ENCODE measurements at regions not wholly inside any gene's neighbourhood (a gene's known extent, or its start where the extent isn't known, plus 50 kb on each side); places are given as distances from the start of the nearest gene placed in this dataset.

DNA sequence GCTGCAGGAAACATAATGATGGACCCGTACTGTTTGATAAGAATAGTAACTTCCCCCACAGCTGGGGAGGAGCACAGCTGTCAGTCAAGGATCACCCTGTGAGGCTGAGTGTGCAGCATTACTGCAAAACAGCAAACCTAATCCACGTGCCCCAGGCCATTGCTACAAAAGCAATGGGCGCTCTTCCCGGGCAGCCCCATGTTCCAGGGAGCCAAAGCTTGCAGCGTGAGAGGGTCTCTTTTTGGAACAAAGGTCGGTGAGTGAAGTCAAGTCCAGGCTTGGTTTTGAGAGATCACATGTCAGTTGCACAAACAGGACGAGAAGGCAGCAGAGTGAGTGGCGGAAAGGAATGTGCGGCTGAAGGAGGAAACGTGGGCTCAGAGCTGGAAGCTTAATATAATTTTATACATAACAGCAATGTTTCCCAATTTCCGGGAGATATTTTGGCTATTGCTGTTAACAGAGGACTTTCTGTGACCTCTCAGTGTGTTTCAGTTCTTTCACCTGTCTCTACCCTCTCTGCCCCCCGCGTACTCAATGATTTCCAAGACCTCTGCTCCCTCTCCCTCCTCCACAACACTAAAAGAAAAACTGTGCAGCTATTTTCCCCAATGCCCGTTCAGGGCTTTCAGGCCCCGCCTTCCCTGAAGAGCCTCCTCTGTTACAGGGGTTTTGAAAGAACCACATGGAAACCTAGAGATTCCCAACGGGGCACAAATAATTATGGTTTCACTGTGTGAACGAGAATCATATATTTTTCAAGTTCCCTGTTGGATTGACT lies 128.9 kb downstream of the MTPAP start (continued):
- no peak for TF ChIP-seq ZC3H10 (CRISPR knock-in tag; IDR thresholded peaks at IDR 0.05)

DNA sequence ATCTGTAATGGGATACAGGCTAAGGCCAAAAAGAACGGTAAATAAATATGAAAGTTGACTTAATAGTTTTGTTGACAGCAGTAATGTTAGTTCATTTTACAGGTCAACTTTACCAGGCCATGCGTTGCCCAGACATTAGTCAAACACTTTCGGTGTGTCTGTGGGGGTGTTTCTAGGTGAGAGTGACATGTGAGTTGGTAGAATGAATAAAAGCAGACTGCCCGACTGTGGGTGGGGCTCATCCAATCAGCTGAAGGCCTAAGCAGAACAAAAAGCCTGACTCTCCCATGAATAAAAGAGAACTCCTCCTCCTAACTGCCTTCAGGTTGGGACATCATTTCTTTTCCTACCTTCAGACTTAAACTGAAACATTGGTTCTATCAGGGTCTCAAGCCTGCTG lies 132.3 kb downstream of the MTPAP start:
- ATAC-seq: no peak
- no peak for TF ChIP-seq ZFP3 (CRISPR knock-in tag; IDR thresholded peaks at IDR 0.05)
- no peak for TF ChIP-seq ZFP30 (CRISPR knock-in tag; IDR thresholded peaks at IDR 0.05)
- no peak for TF ChIP-seq PPARA (CRISPR knock-in tag; IDR thresholded peaks at IDR 0.05; ENCODE audit: borderline replicate concordance)
- no peak for TF ChIP-seq ZC3H10 (CRISPR knock-in tag; IDR thresholded peaks at IDR 0.05)
- TF ChIP-seq, protein P1, sequence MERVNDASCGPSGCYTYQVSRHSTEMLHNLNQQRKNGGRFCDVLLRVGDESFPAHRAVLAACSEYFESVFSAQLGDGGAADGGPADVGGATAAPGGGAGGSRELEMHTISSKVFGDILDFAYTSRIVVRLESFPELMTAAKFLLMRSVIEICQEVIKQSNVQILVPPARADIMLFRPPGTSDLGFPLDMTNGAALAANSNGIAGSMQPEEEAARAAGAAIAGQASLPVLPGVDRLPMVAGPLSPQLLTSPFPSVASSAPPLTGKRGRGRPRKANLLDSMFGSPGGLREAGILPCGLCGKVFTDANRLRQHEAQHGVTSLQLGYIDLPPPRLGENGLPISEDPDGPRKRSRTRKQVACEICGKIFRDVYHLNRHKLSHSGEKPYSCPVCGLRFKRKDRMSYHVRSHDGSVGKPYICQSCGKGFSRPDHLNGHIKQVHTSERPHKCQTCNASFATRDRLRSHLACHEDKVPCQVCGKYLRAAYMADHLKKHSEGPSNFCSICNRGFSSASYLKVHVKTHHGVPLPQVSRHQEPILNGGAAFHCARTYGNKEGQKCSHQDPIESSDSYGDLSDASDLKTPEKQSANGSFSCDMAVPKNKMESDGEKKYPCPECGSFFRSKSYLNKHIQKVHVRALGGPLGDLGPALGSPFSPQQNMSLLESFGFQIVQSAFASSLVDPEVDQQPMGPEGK (CRISPR knock-in tag; IDR thresholded peaks at IDR 0.05; ENCODE audit: borderline replicate concordance): no peak
- TF ChIP-seq OSR1 (CRISPR knock-in tag; IDR thresholded peaks at IDR 0.05): no peak
- TF ChIP-seq, protein P2, sequence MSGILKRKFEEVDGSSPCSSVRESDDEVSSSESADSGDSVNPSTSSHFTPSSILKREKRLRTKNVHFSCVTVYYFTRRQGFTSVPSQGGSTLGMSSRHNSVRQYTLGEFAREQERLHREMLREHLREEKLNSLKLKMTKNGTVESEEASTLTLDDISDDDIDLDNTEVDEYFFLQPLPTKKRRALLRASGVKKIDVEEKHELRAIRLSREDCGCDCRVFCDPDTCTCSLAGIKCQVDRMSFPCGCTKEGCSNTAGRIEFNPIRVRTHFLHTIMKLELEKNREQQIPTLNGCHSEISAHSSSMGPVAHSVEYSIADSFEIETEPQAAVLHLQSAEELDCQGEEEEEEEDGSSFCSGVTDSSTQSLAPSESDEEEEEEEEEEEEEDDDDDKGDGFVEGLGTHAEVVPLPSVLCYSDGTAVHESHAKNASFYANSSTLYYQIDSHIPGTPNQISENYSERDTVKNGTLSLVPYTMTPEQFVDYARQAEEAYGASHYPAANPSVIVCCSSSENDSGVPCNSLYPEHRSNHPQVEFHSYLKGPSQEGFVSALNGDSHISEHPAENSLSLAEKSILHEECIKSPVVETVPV (CRISPR knock-in tag; IDR thresholded peaks at IDR 0.05): no peak

DNA sequence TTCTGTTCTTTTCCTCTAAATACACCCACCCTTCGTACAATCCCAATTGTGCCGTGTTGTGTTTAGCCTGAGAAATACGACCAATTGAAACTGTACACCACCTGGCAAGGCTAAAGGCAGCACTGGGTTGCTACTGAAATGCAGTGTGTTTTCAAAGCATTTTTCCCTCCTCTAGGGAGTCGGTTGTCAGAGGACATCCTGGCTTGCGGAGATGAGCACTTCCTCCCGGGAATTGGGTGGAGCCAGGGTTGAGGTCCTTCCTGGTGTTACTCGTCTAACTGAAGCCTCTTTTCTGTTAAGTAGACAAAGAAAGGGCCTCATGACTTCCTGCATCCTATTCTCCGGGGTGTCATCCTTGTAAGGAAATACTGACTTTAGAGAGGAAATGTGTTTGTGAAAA lies 133.5 kb downstream of the MTPAP start:
- no peak for ATAC-seq
- TF ChIP-seq, protein P3, sequence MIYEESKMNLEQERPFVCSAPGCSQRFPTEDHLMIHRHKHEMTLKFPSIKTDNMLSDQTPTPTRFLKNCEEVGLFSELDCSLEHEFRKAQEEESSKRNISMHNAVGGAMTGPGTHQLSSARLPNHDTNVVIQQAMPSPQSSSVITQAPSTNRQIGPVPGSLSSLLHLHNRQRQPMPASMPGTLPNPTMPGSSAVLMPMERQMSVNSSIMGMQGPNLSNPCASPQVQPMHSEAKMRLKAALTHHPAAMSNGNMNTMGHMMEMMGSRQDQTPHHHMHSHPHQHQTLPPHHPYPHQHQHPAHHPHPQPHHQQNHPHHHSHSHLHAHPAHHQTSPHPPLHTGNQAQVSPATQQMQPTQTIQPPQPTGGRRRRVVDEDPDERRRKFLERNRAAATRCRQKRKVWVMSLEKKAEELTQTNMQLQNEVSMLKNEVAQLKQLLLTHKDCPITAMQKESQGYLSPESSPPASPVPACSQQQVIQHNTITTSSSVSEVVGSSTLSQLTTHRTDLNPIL (CRISPR knock-in tag; IDR thresholded peaks at IDR 0.05; ENCODE audit: low read depth): no peak
- TF ChIP-seq ZC3H10 (CRISPR knock-in tag; IDR thresholded peaks at IDR 0.05) (no peak), ZNF70 (CRISPR knock-in tag; IDR thresholded peaks at IDR 0.05) (no peak), CSDC2 (CRISPR knock-in tag; IDR thresholded peaks at IDR 0.05) (no peak), ARNTL (CRISPR knock-in tag; IDR thresholded peaks at IDR 0.05; ENCODE audit: borderline replicate concordance, low read depth) (no peak), SNAI2 (CRISPR knock-in tag; IDR thresholded peaks at IDR 0.05) (no peak), BACH2 (CRISPR knock-in tag; IDR thresholded peaks at IDR 0.05; ENCODE audit: borderline replicate concordance) (no peak), PPARA (CRISPR knock-in tag; IDR thresholded peaks at IDR 0.05; ENCODE audit: borderline replicate concordance) (no peak), GLIS3 (CRISPR knock-in tag; IDR thresholded peaks at IDR 0.05) (no peak), ZNF565 (CRISPR knock-in tag; conservative IDR thresholded peaks at IDR 0.05; ENCODE audit: low read depth) (no peak), ZFP30 (CRISPR knock-in tag; IDR thresholded peaks at IDR 0.05) (no peak), TCF4 (CRISPR knock-in tag; IDR thresholded peaks at IDR 0.05; ENCODE audit: borderline replicate concordance) (no peak), ZFP3 (CRISPR knock-in tag; IDR thresholded peaks at IDR 0.05) (no peak), ISL1 (CRISPR knock-in tag; IDR thresholded peaks at IDR 0.05) (no peak)
- TF ChIP-seq, protein P1 (CRISPR knock-in tag; IDR thresholded peaks at IDR 0.05; ENCODE audit: borderline replicate concordance): no peak
- TF ChIP-seq, protein P2 (CRISPR knock-in tag; IDR thresholded peaks at IDR 0.05): no peak
- TF ChIP-seq, protein P4, sequence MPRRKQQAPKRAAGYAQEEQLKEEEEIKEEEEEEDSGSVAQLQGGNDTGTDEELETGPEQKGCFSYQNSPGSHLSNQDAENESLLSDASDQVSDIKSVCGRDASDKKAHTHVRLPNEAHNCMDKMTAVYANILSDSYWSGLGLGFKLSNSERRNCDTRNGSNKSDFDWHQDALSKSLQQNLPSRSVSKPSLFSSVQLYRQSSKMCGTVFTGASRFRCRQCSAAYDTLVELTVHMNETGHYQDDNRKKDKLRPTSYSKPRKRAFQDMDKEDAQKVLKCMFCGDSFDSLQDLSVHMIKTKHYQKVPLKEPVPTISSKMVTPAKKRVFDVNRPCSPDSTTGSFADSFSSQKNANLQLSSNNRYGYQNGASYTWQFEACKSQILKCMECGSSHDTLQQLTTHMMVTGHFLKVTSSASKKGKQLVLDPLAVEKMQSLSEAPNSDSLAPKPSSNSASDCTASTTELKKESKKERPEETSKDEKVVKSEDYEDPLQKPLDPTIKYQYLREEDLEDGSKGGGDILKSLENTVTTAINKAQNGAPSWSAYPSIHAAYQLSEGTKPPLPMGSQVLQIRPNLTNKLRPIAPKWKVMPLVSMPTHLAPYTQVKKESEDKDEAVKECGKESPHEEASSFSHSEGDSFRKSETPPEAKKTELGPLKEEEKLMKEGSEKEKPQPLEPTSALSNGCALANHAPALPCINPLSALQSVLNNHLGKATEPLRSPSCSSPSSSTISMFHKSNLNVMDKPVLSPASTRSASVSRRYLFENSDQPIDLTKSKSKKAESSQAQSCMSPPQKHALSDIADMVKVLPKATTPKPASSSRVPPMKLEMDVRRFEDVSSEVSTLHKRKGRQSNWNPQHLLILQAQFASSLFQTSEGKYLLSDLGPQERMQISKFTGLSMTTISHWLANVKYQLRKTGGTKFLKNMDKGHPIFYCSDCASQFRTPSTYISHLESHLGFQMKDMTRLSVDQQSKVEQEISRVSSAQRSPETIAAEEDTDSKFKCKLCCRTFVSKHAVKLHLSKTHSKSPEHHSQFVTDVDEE (CRISPR knock-in tag; IDR thresholded peaks at IDR 0.05): no peak
- TF ChIP-seq, protein P5, sequence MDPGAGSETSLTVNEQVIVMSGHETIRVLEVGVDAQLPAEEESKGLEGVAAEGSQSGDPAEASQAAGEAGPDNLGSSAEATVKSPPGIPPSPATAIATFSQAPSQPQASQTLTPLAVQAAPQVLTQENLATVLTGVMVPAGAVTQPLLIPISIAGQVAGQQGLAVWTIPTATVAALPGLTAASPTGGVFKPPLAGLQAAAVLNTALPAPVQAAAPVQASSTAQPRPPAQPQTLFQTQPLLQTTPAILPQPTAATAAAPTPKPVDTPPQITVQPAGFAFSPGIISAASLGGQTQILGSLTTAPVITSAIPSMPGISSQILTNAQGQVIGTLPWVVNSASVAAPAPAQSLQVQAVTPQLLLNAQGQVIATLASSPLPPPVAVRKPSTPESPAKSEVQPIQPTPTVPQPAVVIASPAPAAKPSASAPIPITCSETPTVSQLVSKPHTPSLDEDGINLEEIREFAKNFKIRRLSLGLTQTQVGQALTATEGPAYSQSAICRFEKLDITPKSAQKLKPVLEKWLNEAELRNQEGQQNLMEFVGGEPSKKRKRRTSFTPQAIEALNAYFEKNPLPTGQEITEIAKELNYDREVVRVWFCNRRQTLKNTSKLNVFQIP (CRISPR knock-in tag; IDR thresholded peaks at IDR 0.05; ENCODE audit: borderline replicate concordance, low read depth): no peak

All from SK-N-SH treated with all-trans-retinoic acid at 6 μM for 48 hours (cell line).